ENCODE measurements at regions not wholly inside any gene's neighbourhood (a gene's known extent, or its start where the extent isn't known, plus 50 kb on each side); places are given as distances from the start of the nearest gene placed in this dataset.

- Histone ChIP-seq H3K27me3 (ENCODE audit: insufficient read depth, low read length) (no peaks in the 10 kb centered on the region), H3K9me2 (ENCODE audit: low read depth, low read length) (no peaks in the 10 kb centered on the region), H3K9ac (ENCODE audit: low read length) (no peak overlapping the region), H2AFZ (ENCODE audit: low read length) (no peak overlapping the region), H3K36me3 (ENCODE audit: insufficient read depth, low read length) (no peaks in the 10 kb centered on the region), H3K4me2 (ENCODE audit: low read length) (no peak overlapping the region), H3K9me3 (ENCODE audit: low read length) (no peaks in the 10 kb centered on the region), H3F3A (ENCODE audit: insufficient read depth, low read length) (no peaks in the 10 kb centered on the region), H3K27ac (ENCODE audit: low read depth, low read length, poor library complexity, severe bottlenecking) (no peak overlapping the region), H4K20me1 (ENCODE audit: insufficient read depth, low read length) (no peaks in the 10 kb centered on the region), H3K79me2 (ENCODE audit: insufficient read depth, low read length) (no peaks in the 10 kb centered on the region), H3K4me1 (ENCODE audit: insufficient read depth, low read length, severe bottlenecking) (no peaks in the 10 kb centered on the region), H3K4me3 (ENCODE audit: low read depth, low read length, poor library complexity, severe bottlenecking) (no peak overlapping the region)
- TF ChIP-seq EZH2 (IDR thresholded peaks at IDR 0.05; ENCODE audit: borderline replicate concordance, low read length): no peak
- no peak for TF ChIP-seq CTCF (IDR thresholded peaks at IDR 0.05; ENCODE audit: low read length)
Observed at GRCh38 chrX:124895947-124896346, 423.7 kb upstream of the TEX13C start.

GRCh38 chrX:124902953-124903352, 416.7 kb upstream of the TEX13C start:
- no peak overlapping the region for H3K4me2 ChIP-seq (ENCODE audit: low read length)
- no peaks in the 10 kb centered on the region for H3K4me1 ChIP-seq (ENCODE audit: insufficient read depth, low read length, severe bottlenecking)
- no peak overlapping the region for H2AFZ ChIP-seq (ENCODE audit: low read length)
- no peaks in the 10 kb centered on the region for H3K79me2 ChIP-seq (ENCODE audit: insufficient read depth, low read length)
- H3K27ac ChIP-seq (ENCODE audit: low read depth, low read length, poor library complexity, severe bottlenecking): no peak overlapping the region
- H3K4me3 ChIP-seq (ENCODE audit: low read depth, low read length, poor library complexity, severe bottlenecking): no peak overlapping the region
- H3K9me2 ChIP-seq (ENCODE audit: low read depth, low read length): no peaks in the 10 kb centered on the region
- H3F3A ChIP-seq (ENCODE audit: insufficient read depth, low read length): no peaks in the 10 kb centered on the region
- H3K36me3 ChIP-seq (ENCODE audit: insufficient read depth, low read length): no peaks in the 10 kb centered on the region
- no peaks in the 10 kb centered on the region for H3K9me3 ChIP-seq (ENCODE audit: low read length)
- no peak overlapping the region for H3K9ac ChIP-seq (ENCODE audit: low read length)
- H4K20me1 ChIP-seq (ENCODE audit: insufficient read depth, low read length): no peaks in the 10 kb centered on the region
- H3K27me3 ChIP-seq (ENCODE audit: insufficient read depth, low read length): no peaks in the 10 kb centered on the region
- TF ChIP-seq CTCF (IDR thresholded peaks at IDR 0.05; ENCODE audit: low read length): no peak
- no peak for TF ChIP-seq EZH2 (IDR thresholded peaks at IDR 0.05; ENCODE audit: borderline replicate concordance, low read length)

- Histone ChIP-seq H3K27me3 (ENCODE audit: insufficient read depth, low read length) (no peaks in the 10 kb centered on the region), H3K9ac (ENCODE audit: low read length) (no peak overlapping the region), H3K9me2 (ENCODE audit: low read depth, low read length) (no peaks in the 10 kb centered on the region), H3K79me2 (ENCODE audit: insufficient read depth, low read length) (no peaks in the 10 kb centered on the region), H3K4me3 (ENCODE audit: low read depth, low read length, poor library complexity, severe bottlenecking) (no peak overlapping the region), H3K4me1 (ENCODE audit: insufficient read depth, low read length, severe bottlenecking) (no peaks in the 10 kb centered on the region), H3K4me2 (ENCODE audit: low read length) (no peak overlapping the region), H3K9me3 (ENCODE audit: low read length) (no peaks in the 10 kb centered on the region), H2AFZ (ENCODE audit: low read length) (no peak overlapping the region), H3F3A (ENCODE audit: insufficient read depth, low read length) (no peaks in the 10 kb centered on the region), H3K36me3 (ENCODE audit: insufficient read depth, low read length) (no peaks in the 10 kb centered on the region), H3K27ac (ENCODE audit: low read depth, low read length, poor library complexity, severe bottlenecking) (no peak overlapping the region), H4K20me1 (ENCODE audit: insufficient read depth, low read length) (no peaks in the 10 kb centered on the region)
- TF ChIP-seq EZH2 (IDR thresholded peaks at IDR 0.05; ENCODE audit: borderline replicate concordance, low read length) (no peak), CTCF (IDR thresholded peaks at IDR 0.05; ENCODE audit: low read length) (no peak)
Observed at GRCh38 chrX:124910611-124911010, 409.1 kb upstream of the TEX13C start.
